Bronchial epithelial cell (primary cell): ENCODE measurements at regions not wholly inside any gene's neighbourhood (a gene's known extent, or its start where the extent isn't known, plus 50 kb on each side); places are given as distances from the start of the nearest gene placed in this dataset.

Experiments
- DNase-seq: peaks from one replicate; pipeline ENCODE4 v3.0.0-alpha.2; 2010; ENCODE audit warnings: low read depth
- FAIRE-seq: peaks from 2 replicates; lab custom pipeline; 2011; peaks lifted over from hg19 to GRCh38; lab: Jason Lieb, UNC
- H3K27me3 ChIP-seq: 2 replicates; pipeline ENCODE4 v1.5.1; 2011; ENCODE audit warnings: low read length; ENCODE audit not compliant: control insufficient read depth, insufficient read depth
- H3K36me3 ChIP-seq: 2 replicates; pipeline ENCODE4 v1.5.1; 2011; ENCODE audit warnings: low read length; ENCODE audit not compliant: control insufficient read depth, insufficient read depth
- H3K4me3 ChIP-seq: 2 replicates; pipeline ENCODE4 v1.5.1; 2011; ENCODE audit warnings: mild to moderate bottlenecking, low read depth, low read length, control low read depth
- TF ChIP-seq, protein P1 (sequence below): IDR thresholded peaks from 2 replicates; pipeline ENCODE4 v1.5.1; 2011; ENCODE audit warnings: mild to moderate bottlenecking, moderate library complexity, low read length, control low read depth, inconsistent platforms; ENCODE audit not compliant: insufficient read depth, severe bottlenecking

DNA sequence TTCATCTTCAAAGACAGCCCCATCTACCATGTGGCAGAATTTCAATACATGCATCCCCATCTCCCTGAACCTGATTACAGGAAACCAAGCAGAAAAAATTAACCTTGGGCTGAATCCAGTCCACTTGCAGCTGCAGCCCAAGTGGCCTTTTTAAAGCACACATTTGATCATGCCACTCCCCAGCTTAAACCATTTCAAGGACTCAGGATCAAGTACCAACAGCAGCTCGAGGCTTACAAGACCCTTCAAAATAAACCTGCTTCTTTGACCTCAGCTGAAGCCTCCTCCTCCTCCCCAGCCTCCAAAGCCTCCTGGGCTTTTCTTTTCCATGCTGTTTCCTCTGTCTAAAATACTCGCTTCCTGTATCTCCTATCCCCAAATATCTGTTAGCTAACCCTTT is 50.7 kb upstream of the KIT start:
- no peak for DNase-seq
- no peak for FAIRE-seq
- Histone ChIP-seq H3K4me3 (no peak overlapping the region), H3K36me3 (no peaks in the 10 kb centered on the region), H3K27me3 (no peaks in the 10 kb centered on the region)
- TF ChIP-seq, protein P1, sequence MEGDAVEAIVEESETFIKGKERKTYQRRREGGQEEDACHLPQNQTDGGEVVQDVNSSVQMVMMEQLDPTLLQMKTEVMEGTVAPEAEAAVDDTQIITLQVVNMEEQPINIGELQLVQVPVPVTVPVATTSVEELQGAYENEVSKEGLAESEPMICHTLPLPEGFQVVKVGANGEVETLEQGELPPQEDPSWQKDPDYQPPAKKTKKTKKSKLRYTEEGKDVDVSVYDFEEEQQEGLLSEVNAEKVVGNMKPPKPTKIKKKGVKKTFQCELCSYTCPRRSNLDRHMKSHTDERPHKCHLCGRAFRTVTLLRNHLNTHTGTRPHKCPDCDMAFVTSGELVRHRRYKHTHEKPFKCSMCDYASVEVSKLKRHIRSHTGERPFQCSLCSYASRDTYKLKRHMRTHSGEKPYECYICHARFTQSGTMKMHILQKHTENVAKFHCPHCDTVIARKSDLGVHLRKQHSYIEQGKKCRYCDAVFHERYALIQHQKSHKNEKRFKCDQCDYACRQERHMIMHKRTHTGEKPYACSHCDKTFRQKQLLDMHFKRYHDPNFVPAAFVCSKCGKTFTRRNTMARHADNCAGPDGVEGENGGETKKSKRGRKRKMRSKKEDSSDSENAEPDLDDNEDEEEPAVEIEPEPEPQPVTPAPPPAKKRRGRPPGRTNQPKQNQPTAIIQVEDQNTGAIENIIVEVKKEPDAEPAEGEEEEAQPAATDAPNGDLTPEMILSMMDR: no peak

GRCh38 chr4:54607521-54607920 is 50.2 kb upstream of the KIT start:
- TF ChIP-seq, protein P1: no peak
- no peak for FAIRE-seq
- H3K36me3 ChIP-seq: no peaks in the 10 kb centered on the region
- H3K4me3 ChIP-seq: no peak overlapping the region
- no peaks in the 10 kb centered on the region for H3K27me3 ChIP-seq
- no peak for DNase-seq
